KMS-11 (cell line): ENCODE measurements at regions not wholly inside any gene's neighbourhood (a gene's known extent, or its start where the extent isn't known, plus 50 kb on each side); places are given as distances from the start of the nearest gene placed in this dataset.
"Not testable (repeated sequence)": the region's sequence is repeated elsewhere in the genome, so short reads cannot be mapped to it uniquely, and the experiment has no call there.

ENCODE experiments used
- H2AFZ ChIP-seq: fragments of 200-600 bp; sonication (generic); 2 replicates; pipeline ENCODE4 v1.6.1; 2016; ENCODE audit warnings: antibody characterized with exemption, mixed run types, low read depth
- H3K27ac ChIP-seq: fragments of 200-600 bp; sonication (generic); 2 replicates; pipeline ENCODE4 v1.6.1; 2016; ENCODE audit warnings: mild to moderate bottlenecking, mixed run types
- H3K27me3 ChIP-seq: fragments of 200-600 bp; sonication (generic); 2 replicates; pipeline ENCODE4 v1.6.1; 2017; ENCODE audit warnings: mild to moderate bottlenecking, low read depth, mixed run types, moderate library complexity; ENCODE audit not compliant: insufficient read depth
- H3K36me3 ChIP-seq: fragments of 200-600 bp; sonication (generic); 2 replicates; pipeline ENCODE4 v1.6.1; 2017; ENCODE audit warnings: mild to moderate bottlenecking, mixed run types; ENCODE audit not compliant: insufficient read depth
- H3K4me1 ChIP-seq: fragments of 200-600 bp; sonication (generic); 2 replicates; pipeline ENCODE4 v1.6.1; 2016; ENCODE audit warnings: mild to moderate bottlenecking, low read depth, mixed run types; ENCODE audit not compliant: poor library complexity, severe bottlenecking
- H3K4me2 ChIP-seq: fragments of 200-600 bp; sonication (generic); 2 replicates; pipeline ENCODE4 v1.7.0; 2016; ENCODE audit warnings: mild to moderate bottlenecking, mixed run types
- H3K4me3 ChIP-seq: fragments of 200-600 bp; sonication (generic); IDR thresholded peaks from 2 replicates; pipeline ENCODE4 v1.6.1; 2017; ENCODE audit warnings: low read depth, low read length, mixed read lengths; ENCODE audit not compliant: insufficient read depth
- H3K79me2 ChIP-seq: fragments of 200-600 bp; sonication (generic); 2 replicates; pipeline ENCODE4 v1.6.1; 2016; ENCODE audit warnings: low read depth, mixed run types; ENCODE audit not compliant: insufficient read depth
- H3K9ac ChIP-seq: fragments of 200-600 bp; sonication (generic); 2 replicates; pipeline ENCODE4 v1.6.1; 2016; ENCODE audit warnings: mild to moderate bottlenecking, mixed run types
- H4K20me1 ChIP-seq: fragments of 200-600 bp; sonication (generic); 2 replicates; pipeline ENCODE4 v1.6.1; 2016; ENCODE audit warnings: mild to moderate bottlenecking, mixed run types; ENCODE audit not compliant: insufficient read depth
- CTCF ChIP-seq: fragments of 200-600 bp; sonication (generic); conservative IDR thresholded peaks from 2 replicates; pipeline ENCODE4 v1.6.1; 2017; ENCODE audit warnings: low read depth, mild to moderate bottlenecking, antibody characterized with exemption, low read length, moderate library complexity, mixed read lengths

DNA sequence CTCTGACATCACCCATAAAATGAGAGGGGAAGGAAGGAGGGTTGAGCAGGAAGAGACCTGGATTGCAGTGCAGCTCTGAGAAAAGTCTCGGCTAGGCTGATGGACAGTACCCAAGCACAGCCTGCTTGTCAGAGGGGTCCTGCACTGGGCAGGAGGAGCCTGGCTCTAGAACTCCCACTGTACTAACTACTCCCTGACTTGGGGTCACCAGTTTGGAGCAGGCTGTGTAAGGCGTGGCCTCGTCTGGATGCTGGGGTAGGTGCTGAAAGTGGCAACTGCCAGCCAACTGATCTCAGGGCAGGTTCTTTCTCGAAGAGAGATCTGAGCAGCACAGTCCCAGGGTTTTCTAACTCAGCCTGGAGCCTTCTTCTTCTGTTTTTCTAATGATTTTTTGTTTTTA, 176.3 kb downstream of the ATP23 start:
- Histone ChIP-seq H3K27me3 (no peaks in the 10 kb centered on the region), H2AFZ (no peak overlapping the region), H3K4me3 (no peak overlapping the region), H3K27ac (no peak overlapping the region), H3K36me3 (no peaks in the 10 kb centered on the region), H4K20me1 (no peaks in the 10 kb centered on the region), H3K79me2 (no peaks in the 10 kb centered on the region), H3K4me2 (no peak overlapping the region), H3K4me1 (no peaks in the 10 kb centered on the region), H3K9ac (no peak overlapping the region)
- TF ChIP-seq CTCF: no peak

GRCh38 chr12:58125761-58126160, 184.4 kb downstream of the ATP23 start:
- not testable (repeated sequence) for H2AFZ ChIP-seq

DNA sequence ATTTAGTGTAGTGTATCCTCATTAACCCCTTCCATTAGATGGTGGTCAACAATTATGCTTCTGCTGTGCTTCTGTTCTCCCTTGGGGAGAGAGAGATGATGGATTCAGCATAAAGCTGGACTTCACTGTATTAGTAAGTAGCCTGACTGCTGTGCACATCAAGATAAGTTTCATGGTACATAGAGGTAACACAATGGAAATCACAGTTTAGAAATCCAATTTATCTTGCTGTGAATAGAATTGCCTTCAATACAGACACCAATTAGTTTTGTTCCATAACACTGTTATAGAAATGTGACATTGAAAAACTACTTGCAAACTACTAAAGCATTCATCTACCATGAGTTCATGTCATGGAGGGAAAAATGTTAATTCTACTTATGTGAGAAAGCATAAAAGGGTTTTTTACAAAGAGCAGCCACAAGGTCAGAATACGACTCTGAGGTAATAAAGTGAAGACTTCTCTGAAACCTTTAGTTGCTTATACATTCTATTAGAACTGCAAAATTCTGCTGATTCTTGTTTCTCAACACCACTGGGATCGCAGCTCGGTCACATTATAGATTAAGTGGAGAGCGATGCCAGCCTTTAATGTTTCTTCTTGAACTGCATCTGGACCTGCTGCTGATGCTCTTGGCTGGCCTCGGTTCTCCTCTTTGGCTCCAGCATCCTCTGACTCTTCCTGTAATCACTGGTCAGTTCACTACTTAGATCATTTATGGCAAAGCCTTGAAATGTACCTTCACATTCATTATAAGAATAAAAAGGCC, 190.8 kb downstream of the ATP23 start:
- H3K79me2 ChIP-seq: no peaks in the 10 kb centered on the region
- no peak overlapping the region for H3K27ac ChIP-seq
- no peaks in the 10 kb centered on the region for H4K20me1 ChIP-seq
- no peaks in the 10 kb centered on the region for H3K27me3 ChIP-seq
- no peak overlapping the region for H2AFZ ChIP-seq
- no peak for TF ChIP-seq CTCF
- H3K4me2 ChIP-seq: no peak overlapping the region
- H3K9ac ChIP-seq: no peak overlapping the region
- no peaks in the 10 kb centered on the region for H3K36me3 ChIP-seq
- no peaks in the 10 kb centered on the region for H3K4me1 ChIP-seq
- H3K4me3 ChIP-seq: no peak overlapping the region

More at GRCh38 chr12:58125761-58126160, 184.4 kb downstream of the ATP23 start:
- not testable (repeated sequence) for H3K79me2 ChIP-seq, H3K4me3 ChIP-seq, H3K27ac ChIP-seq, H3K4me2 ChIP-seq, H3K27me3 ChIP-seq, H3K36me3 ChIP-seq, H3K9ac ChIP-seq, H4K20me1 ChIP-seq, H3K4me1 ChIP-seq

GRCh38 chr12:58138424-58138823, 197.1 kb downstream of the ATP23 start:
- Histone ChIP-seq H2AFZ (no peak overlapping the region), H3K4me1 (no peaks in the 10 kb centered on the region), H3K79me2 (no peaks in the 10 kb centered on the region), H3K27ac (no peak overlapping the region), H3K4me3 (no peak overlapping the region), H3K9ac (no peak overlapping the region), H3K36me3 (no peaks in the 10 kb centered on the region), H4K20me1 (no peaks in the 10 kb centered on the region), H3K27me3 (no peaks in the 10 kb centered on the region), H3K4me2 (no peak overlapping the region)
- TF ChIP-seq CTCF: no peak

GRCh38 chr12:58139894-58140293, 198.5 kb downstream of the ATP23 start:
- TF ChIP-seq CTCF: no peak
- H3K79me2 ChIP-seq: no peaks in the 10 kb centered on the region
- no peaks in the 10 kb centered on the region for H3K4me1 ChIP-seq
- no peak overlapping the region for H3K9ac ChIP-seq
- no peaks in the 10 kb centered on the region for H3K27me3 ChIP-seq
- no peak overlapping the region for H3K4me2 ChIP-seq
- no peak overlapping the region for H2AFZ ChIP-seq
- H3K27ac ChIP-seq: no peak overlapping the region
- no peaks in the 10 kb centered on the region for H4K20me1 ChIP-seq
- no peaks in the 10 kb centered on the region for H3K36me3 ChIP-seq
- no peak overlapping the region for H3K4me3 ChIP-seq
